ENCODE measurements at regions not wholly inside any gene's neighbourhood (a gene's known extent, or its start where the extent isn't known, plus 50 kb on each side); places are given as distances from the start of the nearest gene placed in this dataset.

GRCh38 chr1:38424677-38425076, 378.1 kb upstream of the POU3F1 start:
- no peak for TF ChIP-seq JUND (IDR thresholded peaks at IDR 0.05; ENCODE audit: borderline replicate concordance, low read depth, low read length)
- no peak for TF ChIP-seq JUND (tag; IDR thresholded peaks at IDR 0.05; ENCODE audit: borderline replicate concordance, low read depth, low read length)
- no peak for TF ChIP-seq ATF7 (IDR thresholded peaks at IDR 0.05)
- TF ChIP-seq ZNF263 (CRISPR knock-in tag; IDR thresholded peaks at IDR 0.05; ENCODE audit: borderline replicate concordance): no peak
- no peak for TF ChIP-seq E2F6 (IDR thresholded peaks at IDR 0.05; ENCODE audit: borderline replicate concordance in 1 of 2, extremely low read depth in 1 of 2, insufficient read depth in 1 of 2, insufficient read length in 1 of 2, low read depth in 1 of 2, low read length in 1 of 2, poor library complexity in 1 of 2, severe bottlenecking in 1 of 2)
- no peak for TF ChIP-seq HMG20B (CRISPR knock-in tag; IDR thresholded peaks at IDR 0.05)
- TF ChIP-seq BDP1 (IDR thresholded peaks at IDR 0.05; ENCODE audit: insufficient read depth, insufficient read length): no peak
- TF ChIP-seq CREBBP (IDR thresholded peaks at IDR 0.05; ENCODE audit: low read depth, low read length): no peak
- no peak for TF ChIP-seq ZNF143 (CRISPR knock-in tag; IDR thresholded peaks at IDR 0.05)
- TF ChIP-seq CTCF (IDR thresholded peaks at IDR 0.05 in 2 of 3, conservative IDR thresholded peaks at IDR 0.05 in 1 of 3; ENCODE audit: insufficient read depth in 2 of 3, low read depth in 1 of 3, low read length in 3 of 3): no peak
- TF ChIP-seq MLLT1 (IDR thresholded peaks at IDR 0.05): no peak
- no peak for TF ChIP-seq HMGXB4 (CRISPR knock-in tag; IDR thresholded peaks at IDR 0.05)
- no peak for TF ChIP-seq POLR2A (conservative IDR thresholded peaks at IDR 0.05)

Data from K562 (cell line).